HL-60 (cell line): ENCODE measurements at regions not wholly inside any gene's neighbourhood (a gene's known extent, or its start where the extent isn't known, plus 50 kb on each side); places are given as distances from the start of the nearest gene placed in this dataset.

Experiments
- CTCF ChIP-seq: IDR thresholded peaks from one replicate; pipeline ENCODE4 v1.5.1; 2011; ENCODE audit warnings: low read length, control low read depth, inconsistent platforms; ENCODE audit not compliant: insufficient read depth
- GABPA ChIP-seq: IDR thresholded peaks from 2 replicates; pipeline ENCODE4 v1.6.1; 2012; ENCODE audit warnings: low read depth
- TF ChIP-seq, protein P1 (sequence below): IDR thresholded peaks from 2 replicates; pipeline ENCODE4 v1.6.1; 2012; ENCODE audit warnings: low read depth; ENCODE audit not compliant: insufficient replicate concordance

GRCh38 chr12:93981411-93981810 is 167.0 kb upstream of the PLXNC1 start:
- TF ChIP-seq CTCF (no peak), GABPA (no peak)
- TF ChIP-seq, protein P1, sequence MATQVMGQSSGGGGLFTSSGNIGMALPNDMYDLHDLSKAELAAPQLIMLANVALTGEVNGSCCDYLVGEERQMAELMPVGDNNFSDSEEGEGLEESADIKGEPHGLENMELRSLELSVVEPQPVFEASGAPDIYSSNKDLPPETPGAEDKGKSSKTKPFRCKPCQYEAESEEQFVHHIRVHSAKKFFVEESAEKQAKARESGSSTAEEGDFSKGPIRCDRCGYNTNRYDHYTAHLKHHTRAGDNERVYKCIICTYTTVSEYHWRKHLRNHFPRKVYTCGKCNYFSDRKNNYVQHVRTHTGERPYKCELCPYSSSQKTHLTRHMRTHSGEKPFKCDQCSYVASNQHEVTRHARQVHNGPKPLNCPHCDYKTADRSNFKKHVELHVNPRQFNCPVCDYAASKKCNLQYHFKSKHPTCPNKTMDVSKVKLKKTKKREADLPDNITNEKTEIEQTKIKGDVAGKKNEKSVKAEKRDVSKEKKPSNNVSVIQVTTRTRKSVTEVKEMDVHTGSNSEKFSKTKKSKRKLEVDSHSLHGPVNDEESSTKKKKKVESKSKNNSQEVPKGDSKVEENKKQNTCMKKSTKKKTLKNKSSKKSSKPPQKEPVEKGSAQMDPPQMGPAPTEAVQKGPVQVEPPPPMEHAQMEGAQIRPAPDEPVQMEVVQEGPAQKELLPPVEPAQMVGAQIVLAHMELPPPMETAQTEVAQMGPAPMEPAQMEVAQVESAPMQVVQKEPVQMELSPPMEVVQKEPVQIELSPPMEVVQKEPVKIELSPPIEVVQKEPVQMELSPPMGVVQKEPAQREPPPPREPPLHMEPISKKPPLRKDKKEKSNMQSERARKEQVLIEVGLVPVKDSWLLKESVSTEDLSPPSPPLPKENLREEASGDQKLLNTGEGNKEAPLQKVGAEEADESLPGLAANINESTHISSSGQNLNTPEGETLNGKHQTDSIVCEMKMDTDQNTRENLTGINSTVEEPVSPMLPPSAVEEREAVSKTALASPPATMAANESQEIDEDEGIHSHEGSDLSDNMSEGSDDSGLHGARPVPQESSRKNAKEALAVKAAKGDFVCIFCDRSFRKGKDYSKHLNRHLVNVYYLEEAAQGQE, result no peak
